ENCODE measurements at regions not wholly inside any gene's neighbourhood (a gene's known extent, or its start where the extent isn't known, plus 50 kb on each side); places are given as distances from the start of the nearest gene placed in this dataset.

GRCh38 chr14:58963873-58964597, 224.4 kb upstream of the DAAM1 start (continued):
- TF ChIP-seq USF2 (IDR thresholded peaks at IDR 0.05; ENCODE audit: low read length) (no peak), MAX (IDR thresholded peaks at IDR 0.05) (no peak), BCL11A (IDR thresholded peaks at IDR 0.05; ENCODE audit: low read depth in 2 of 2, low read length in 2 of 2) (no peak), SP1 (IDR thresholded peaks at IDR 0.05; ENCODE audit: low read depth, low read length) (no peak), CHD1 (IDR thresholded peaks at IDR 0.05; ENCODE audit: low read depth, low read length) (no peak), CBX5 (IDR thresholded peaks at IDR 0.05; ENCODE audit: low read depth, low read length) (no peak), HDAC2 (IDR thresholded peaks at IDR 0.05; ENCODE audit: borderline replicate concordance in 1 of 2, low read depth in 2 of 2, low read length in 2 of 2) (no peak), MAFK (IDR thresholded peaks at IDR 0.05; ENCODE audit: low read depth, low read length) (no peak)
